ENCODE measurements at regions not wholly inside any gene's neighbourhood (a gene's known extent, or its start where the extent isn't known, plus 50 kb on each side); places are given as distances from the start of the nearest gene placed in this dataset.

GRCh38 chr14:101046071-101046470 is 142.5 kb upstream of the RTL1 start:
- Histone ChIP-seq H3K4me3 (IDR thresholded peaks at IDR 0.05; ENCODE audit: insufficient read depth, low read depth, low read length) (no peak overlapping the region), H3K4me1 (ENCODE audit: low read depth, poor library complexity, severe bottlenecking) (no peaks in the 10 kb centered on the region), H3K79me2 (ENCODE audit: insufficient read depth, low read depth) (no peaks in the 10 kb centered on the region), H3K9ac (no peak overlapping the region), H3K27me3 (ENCODE audit: insufficient read depth, low read depth) (peaks cover 48% of the 10 kb centered on the region), H3K4me2 (no peak overlapping the region), H3K36me3 (ENCODE audit: insufficient read depth) (no peaks in the 10 kb centered on the region), H3K27ac (no peak overlapping the region), H2AFZ (ENCODE audit: low read depth) (no peak overlapping the region), H4K20me1 (ENCODE audit: insufficient read depth) (no peaks in the 10 kb centered on the region)
- TF ChIP-seq, protein P1, sequence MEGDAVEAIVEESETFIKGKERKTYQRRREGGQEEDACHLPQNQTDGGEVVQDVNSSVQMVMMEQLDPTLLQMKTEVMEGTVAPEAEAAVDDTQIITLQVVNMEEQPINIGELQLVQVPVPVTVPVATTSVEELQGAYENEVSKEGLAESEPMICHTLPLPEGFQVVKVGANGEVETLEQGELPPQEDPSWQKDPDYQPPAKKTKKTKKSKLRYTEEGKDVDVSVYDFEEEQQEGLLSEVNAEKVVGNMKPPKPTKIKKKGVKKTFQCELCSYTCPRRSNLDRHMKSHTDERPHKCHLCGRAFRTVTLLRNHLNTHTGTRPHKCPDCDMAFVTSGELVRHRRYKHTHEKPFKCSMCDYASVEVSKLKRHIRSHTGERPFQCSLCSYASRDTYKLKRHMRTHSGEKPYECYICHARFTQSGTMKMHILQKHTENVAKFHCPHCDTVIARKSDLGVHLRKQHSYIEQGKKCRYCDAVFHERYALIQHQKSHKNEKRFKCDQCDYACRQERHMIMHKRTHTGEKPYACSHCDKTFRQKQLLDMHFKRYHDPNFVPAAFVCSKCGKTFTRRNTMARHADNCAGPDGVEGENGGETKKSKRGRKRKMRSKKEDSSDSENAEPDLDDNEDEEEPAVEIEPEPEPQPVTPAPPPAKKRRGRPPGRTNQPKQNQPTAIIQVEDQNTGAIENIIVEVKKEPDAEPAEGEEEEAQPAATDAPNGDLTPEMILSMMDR (conservative IDR thresholded peaks at IDR 0.05; ENCODE audit: low read depth, low read length), result no peak

DNA sequence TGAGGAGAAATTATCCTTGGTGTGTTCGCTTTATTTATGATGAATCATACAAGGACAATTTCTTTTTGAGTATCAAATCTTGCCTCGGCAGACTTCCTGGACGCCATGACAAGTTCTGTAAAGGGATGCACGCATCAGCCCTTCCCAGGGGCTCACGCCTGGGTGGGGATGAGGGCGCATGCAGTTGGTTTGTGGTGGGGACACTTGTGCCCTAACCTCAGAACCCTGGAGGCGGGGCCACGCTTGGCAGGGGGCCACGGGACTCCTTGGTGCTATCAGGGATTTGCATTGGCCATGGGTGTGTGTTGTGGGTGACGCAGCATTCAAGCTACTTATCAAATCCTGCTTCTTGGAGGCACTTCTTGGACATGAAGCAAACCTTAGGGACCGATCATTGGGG is 143.8 kb upstream of the RTL1 start:
- H3K36me3 ChIP-seq (ENCODE audit: insufficient read depth), result no peaks in the 10 kb centered on the region
- H4K20me1 ChIP-seq (ENCODE audit: insufficient read depth), result no peaks in the 10 kb centered on the region
- H3K27me3 ChIP-seq (ENCODE audit: insufficient read depth, low read depth), result peaks cover 48% of the 10 kb centered on the region
- no peak overlapping the region for H3K27ac ChIP-seq
- no peaks in the 10 kb centered on the region for H3K79me2 ChIP-seq (ENCODE audit: insufficient read depth, low read depth)
- no peak overlapping the region for H2AFZ ChIP-seq (ENCODE audit: low read depth)
- H3K9ac ChIP-seq, result no peak overlapping the region
- TF ChIP-seq, protein P1 (conservative IDR thresholded peaks at IDR 0.05; ENCODE audit: low read depth, low read length), result no peak
- no peaks in the 10 kb centered on the region for H3K4me1 ChIP-seq (ENCODE audit: low read depth, poor library complexity, severe bottlenecking)
- no peak overlapping the region for H3K4me3 ChIP-seq (IDR thresholded peaks at IDR 0.05; ENCODE audit: insufficient read depth, low read depth, low read length)
- no peak overlapping the region for H3K4me2 ChIP-seq

- Histone ChIP-seq H3K27ac (no peak overlapping the region), H3K36me3 (ENCODE audit: insufficient read depth) (no peaks in the 10 kb centered on the region), H3K9ac (no peak overlapping the region), H3K4me1 (ENCODE audit: low read depth, poor library complexity, severe bottlenecking) (no peaks in the 10 kb centered on the region), H3K79me2 (ENCODE audit: insufficient read depth, low read depth) (no peaks in the 10 kb centered on the region), H3K4me3 (IDR thresholded peaks at IDR 0.05; ENCODE audit: insufficient read depth, low read depth, low read length) (no peak overlapping the region), H4K20me1 (ENCODE audit: insufficient read depth) (no peaks in the 10 kb centered on the region), H3K27me3 (ENCODE audit: insufficient read depth, low read depth) (peaks cover 48% of the 10 kb centered on the region), H3K4me2 (no peak overlapping the region), H2AFZ (ENCODE audit: low read depth) (no peak overlapping the region)
- TF ChIP-seq, protein P1 (conservative IDR thresholded peaks at IDR 0.05; ENCODE audit: low read depth, low read length), result no peak
Observed at GRCh38 chr14:101048766-101049165, 145.2 kb upstream of the RTL1 start.

- TF ChIP-seq, protein P1 (conservative IDR thresholded peaks at IDR 0.05; ENCODE audit: low read depth, low read length), result no peak
- Histone ChIP-seq H3K9ac (no peak overlapping the region), H3K4me2 (no peak overlapping the region), H3K79me2 (ENCODE audit: insufficient read depth, low read depth) (no peaks in the 10 kb centered on the region), H3K36me3 (ENCODE audit: insufficient read depth) (no peaks in the 10 kb centered on the region), H3K4me1 (ENCODE audit: low read depth, poor library complexity, severe bottlenecking) (no peaks in the 10 kb centered on the region), H4K20me1 (ENCODE audit: insufficient read depth) (no peaks in the 10 kb centered on the region), H3K27me3 (ENCODE audit: insufficient read depth, low read depth) (peaks cover 43% of the 10 kb centered on the region), H3K4me3 (IDR thresholded peaks at IDR 0.05; ENCODE audit: insufficient read depth, low read depth, low read length) (no peak overlapping the region), H2AFZ (ENCODE audit: low read depth) (no peak overlapping the region), H3K27ac (no peak overlapping the region)
Observed at GRCh38 chr14:101049511-101049910, 146.0 kb upstream of the RTL1 start.
